ENCODE measurements at regions not wholly inside any gene's neighbourhood (a gene's known extent, or its start where the extent isn't known, plus 50 kb on each side); places are given as distances from the start of the nearest gene placed in this dataset.

GRCh38 chr16:51699686-51700396, 548.8 kb upstream of the SALL1 start:
- H3K9me3 ChIP-seq (ENCODE audit: control insufficient read depth in 1 of 2, insufficient read depth in 1 of 2, low read depth in 1 of 2, low read length in 2 of 2) = peaks cover 11 to 20% of the 10 kb centered on the region in 2 experiments; a peak in 2 of 4 replicates
- H3K27me3 ChIP-seq (ENCODE audit: insufficient read depth, low read length) = no peaks in the 10 kb centered on the region
- no peak overlapping the region for H3K4me2 ChIP-seq (ENCODE audit: low read length)
- H3K36me3 ChIP-seq (ENCODE audit: control insufficient read depth in 1 of 2, insufficient read depth in 2 of 2, low read length in 2 of 2) = no peaks in the 10 kb centered on the region
- H3K9me2 ChIP-seq (ENCODE audit: insufficient read depth) = no peaks in the 10 kb centered on the region
- H3K9ac ChIP-seq (ENCODE audit: low read length) = no peak overlapping the region
- POLR2A ChIA-PET = no interaction called here
- no peak for DNase-seq (ENCODE audit: low read depth, low spot score)
- RAD21 ChIA-PET (ENCODE audit: low non-redundant PET in 1 of 2, low total read pairs in 2 of 2, uncharacterized antibody in 2 of 2, unreplicated experiment in 2 of 2) = no interaction called here
- H3K27ac ChIP-seq (ENCODE audit: low read depth, low read length) = no peak overlapping the region
- intact Hi-C loops (cut with micrococcal nuclease) = no loop called here
- no peak for ATAC-seq
- CTCF ChIA-PET = no interaction called here
- BruUV-seq (replicated peaks) = no TSS peak
- H3K4me1 ChIP-seq (ENCODE audit: control insufficient read depth in 1 of 2, insufficient read depth in 2 of 2, low read length in 2 of 2) = no peaks in the 10 kb centered on the region
- no peaks in the 10 kb centered on the region; the same call in 1 of the 2 replicates for H4K20me1 ChIP-seq (ENCODE audit: insufficient read depth)
- TF ChIP-seq SP1 (IDR thresholded peaks at IDR 0.05; ENCODE audit: low read depth) = no peak
- H3K4me3 ChIP-seq (replicated peaks in 1 of 2; ENCODE audit: low read depth in 1 of 2, low read length in 2 of 2) = no peak overlapping the region
- no peaks in the 10 kb centered on the region for H3K79me2 ChIP-seq (ENCODE audit: insufficient read depth, low read length)
- no peak overlapping the region for H2AFZ ChIP-seq (ENCODE audit: low read depth, low read length, poor library complexity, severe bottlenecking)

DNA sequence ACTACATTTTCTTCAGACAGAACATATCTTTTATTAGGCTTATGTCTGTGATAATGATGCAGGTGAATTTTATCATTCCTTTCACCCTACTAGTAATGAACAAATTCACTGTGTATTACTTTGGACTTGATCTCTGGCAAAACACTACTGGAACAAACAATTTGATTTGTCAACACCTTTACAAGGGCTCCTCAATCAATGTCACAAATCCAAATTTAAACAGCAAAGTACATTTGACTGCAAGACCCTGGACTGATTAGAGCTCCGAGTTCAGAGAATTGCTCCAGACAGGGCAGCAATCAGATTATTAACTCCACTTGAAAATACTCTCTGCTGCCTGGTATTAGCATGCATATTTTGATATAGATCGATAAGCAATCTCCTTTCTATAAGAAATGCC, 547.6 kb upstream of the SALL1 start:
- BruUV-seq (replicated peaks) = no TSS peak
- H3K9ac ChIP-seq (ENCODE audit: low read length) = no peak overlapping the region
- H3K4me2 ChIP-seq (ENCODE audit: low read length) = no peak overlapping the region
- CTCF ChIA-PET = no interaction called here
- POLR2A ChIA-PET = no interaction called here
- no peak overlapping the region for H2AFZ ChIP-seq (ENCODE audit: low read depth, low read length, poor library complexity, severe bottlenecking)
- intact Hi-C loops (cut with micrococcal nuclease) = no loop called here
- H3K9me2 ChIP-seq (ENCODE audit: insufficient read depth) = no peaks in the 10 kb centered on the region
- no peak overlapping the region for H3K4me3 ChIP-seq (replicated peaks in 1 of 2; ENCODE audit: low read depth in 1 of 2, low read length in 2 of 2)
- H3K9me3 ChIP-seq (ENCODE audit: control insufficient read depth in 1 of 2, insufficient read depth in 1 of 2, low read depth in 1 of 2, low read length in 2 of 2) = peaks cover 9 to 15% of the 10 kb centered on the region in 2 experiments; a peak in 2 of 4 replicates
- ATAC-seq (no peak), DNase-seq (ENCODE audit: low read depth, low spot score) (no peak)
- no peaks in the 10 kb centered on the region for H3K27me3 ChIP-seq (ENCODE audit: insufficient read depth, low read length)
- no peak overlapping the region for H3K27ac ChIP-seq (ENCODE audit: low read depth, low read length)
- H4K20me1 ChIP-seq (ENCODE audit: insufficient read depth) = no peaks in the 10 kb centered on the region; the same call in 1 of the 2 replicates
- H3K79me2 ChIP-seq (ENCODE audit: insufficient read depth, low read length) = no peaks in the 10 kb centered on the region
- H3K4me1 ChIP-seq (ENCODE audit: control insufficient read depth in 1 of 2, insufficient read depth in 2 of 2, low read length in 2 of 2) = no peaks in the 10 kb centered on the region
- RAD21 ChIA-PET (ENCODE audit: low non-redundant PET in 1 of 2, low total read pairs in 2 of 2, uncharacterized antibody in 2 of 2, unreplicated experiment in 2 of 2) = no interaction called here
- H3K36me3 ChIP-seq (ENCODE audit: control insufficient read depth in 1 of 2, insufficient read depth in 2 of 2, low read length in 2 of 2) = no peaks in the 10 kb centered on the region
- TF ChIP-seq, protein P1, sequence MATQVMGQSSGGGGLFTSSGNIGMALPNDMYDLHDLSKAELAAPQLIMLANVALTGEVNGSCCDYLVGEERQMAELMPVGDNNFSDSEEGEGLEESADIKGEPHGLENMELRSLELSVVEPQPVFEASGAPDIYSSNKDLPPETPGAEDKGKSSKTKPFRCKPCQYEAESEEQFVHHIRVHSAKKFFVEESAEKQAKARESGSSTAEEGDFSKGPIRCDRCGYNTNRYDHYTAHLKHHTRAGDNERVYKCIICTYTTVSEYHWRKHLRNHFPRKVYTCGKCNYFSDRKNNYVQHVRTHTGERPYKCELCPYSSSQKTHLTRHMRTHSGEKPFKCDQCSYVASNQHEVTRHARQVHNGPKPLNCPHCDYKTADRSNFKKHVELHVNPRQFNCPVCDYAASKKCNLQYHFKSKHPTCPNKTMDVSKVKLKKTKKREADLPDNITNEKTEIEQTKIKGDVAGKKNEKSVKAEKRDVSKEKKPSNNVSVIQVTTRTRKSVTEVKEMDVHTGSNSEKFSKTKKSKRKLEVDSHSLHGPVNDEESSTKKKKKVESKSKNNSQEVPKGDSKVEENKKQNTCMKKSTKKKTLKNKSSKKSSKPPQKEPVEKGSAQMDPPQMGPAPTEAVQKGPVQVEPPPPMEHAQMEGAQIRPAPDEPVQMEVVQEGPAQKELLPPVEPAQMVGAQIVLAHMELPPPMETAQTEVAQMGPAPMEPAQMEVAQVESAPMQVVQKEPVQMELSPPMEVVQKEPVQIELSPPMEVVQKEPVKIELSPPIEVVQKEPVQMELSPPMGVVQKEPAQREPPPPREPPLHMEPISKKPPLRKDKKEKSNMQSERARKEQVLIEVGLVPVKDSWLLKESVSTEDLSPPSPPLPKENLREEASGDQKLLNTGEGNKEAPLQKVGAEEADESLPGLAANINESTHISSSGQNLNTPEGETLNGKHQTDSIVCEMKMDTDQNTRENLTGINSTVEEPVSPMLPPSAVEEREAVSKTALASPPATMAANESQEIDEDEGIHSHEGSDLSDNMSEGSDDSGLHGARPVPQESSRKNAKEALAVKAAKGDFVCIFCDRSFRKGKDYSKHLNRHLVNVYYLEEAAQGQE (IDR thresholded peaks at IDR 0.05; ENCODE audit: low read depth) = no peak
- TF ChIP-seq EGR1 (IDR thresholded peaks at IDR 0.05; ENCODE audit: low read depth) (no peak), JUND (IDR thresholded peaks at IDR 0.05) (no peak), POLR2AphosphoS5 (IDR thresholded peaks at IDR 0.05; ENCODE audit: low read depth, low read length) (no peak), ZBTB33 (IDR thresholded peaks at IDR 0.05; ENCODE audit: extremely low read depth, insufficient replicate concordance, low read length) (no peak), CTCF (IDR thresholded peaks at IDR 0.05 in 2 of 3, conservative IDR thresholded peaks at IDR 0.05 in 1 of 3; ENCODE audit: borderline replicate concordance in 1 of 3, insufficient read depth in 1 of 3, low read depth in 2 of 3, low read length in 2 of 3) (no peak), MAX (IDR thresholded peaks at IDR 0.05) (no peak), ZFX (IDR thresholded peaks at IDR 0.05) (no peak), ELF1 (IDR thresholded peaks at IDR 0.05; ENCODE audit: borderline replicate concordance, low read depth) (no peak), SRF (IDR thresholded peaks at IDR 0.05; ENCODE audit: low read depth) (no peak)
- TF ChIP-seq, protein P2, sequence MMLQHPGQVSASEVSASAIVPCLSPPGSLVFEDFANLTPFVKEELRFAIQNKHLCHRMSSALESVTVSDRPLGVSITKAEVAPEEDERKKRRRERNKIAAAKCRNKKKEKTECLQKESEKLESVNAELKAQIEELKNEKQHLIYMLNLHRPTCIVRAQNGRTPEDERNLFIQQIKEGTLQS (IDR thresholded peaks at IDR 0.05) = no peak
